NCI-H1694 (cell line): ENCODE measurements at regions not wholly inside any gene's neighbourhood (a gene's known extent, or its start where the extent isn't known, plus 50 kb on each side); places are given as distances from the start of the nearest gene placed in this dataset.

Source experiments
- DNase-seq: peaks from one replicate; lab custom pipeline; 2025; lab: John Stamatoyannopoulos, UW

DNA sequence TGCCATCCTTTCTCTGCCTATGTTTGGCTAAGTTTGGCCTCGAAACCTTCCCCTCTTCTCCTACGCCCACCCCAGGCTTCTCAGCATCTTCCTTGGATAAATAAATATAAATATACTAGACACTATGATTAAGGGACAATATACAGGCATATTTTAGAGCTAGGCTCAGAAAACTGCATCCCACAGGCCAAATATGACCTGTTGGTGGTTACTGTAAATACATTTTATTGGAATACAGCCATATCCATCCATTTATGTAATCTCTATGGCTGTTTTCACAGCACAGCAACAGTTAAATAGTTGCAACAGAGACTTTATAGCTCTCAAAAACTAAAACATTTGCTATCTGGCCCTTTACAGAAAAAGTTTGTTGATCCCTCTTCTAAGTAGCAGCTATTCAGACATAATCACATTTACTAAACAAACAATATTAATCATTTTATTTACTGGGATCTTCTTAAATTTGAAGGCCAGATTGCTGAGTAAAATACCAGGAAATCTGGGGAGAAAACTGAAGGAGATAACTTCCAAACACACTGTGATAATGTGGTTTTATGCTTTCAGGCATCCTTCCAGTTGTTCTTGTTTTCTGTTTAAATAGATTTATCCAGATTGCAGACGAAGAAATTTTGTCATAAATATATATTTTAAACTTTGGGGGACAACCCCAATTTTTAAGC is 269.7 kb upstream of the THRB start:
- peak; percentile 27 for DNase-seq

DNA sequence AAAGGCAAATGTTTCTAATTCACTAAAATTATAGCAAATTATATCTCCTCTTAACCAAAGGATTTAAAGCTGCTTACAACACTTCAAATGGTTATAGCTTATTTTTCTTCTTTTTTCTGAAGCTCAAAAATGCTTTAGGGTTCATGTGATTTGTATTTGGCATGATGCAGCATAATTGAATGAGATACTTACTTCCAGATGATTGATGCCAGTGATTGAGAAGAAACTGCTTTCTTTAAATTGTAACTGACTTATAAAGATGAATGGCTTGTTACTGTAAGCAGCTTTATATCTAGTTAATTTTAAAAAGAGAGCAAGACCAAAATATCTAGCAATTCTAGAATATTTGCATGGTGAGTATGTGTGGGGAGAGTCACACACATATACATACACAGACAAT is 270.7 kb upstream of the THRB start:
- DNase-seq, result no peak

DNA sequence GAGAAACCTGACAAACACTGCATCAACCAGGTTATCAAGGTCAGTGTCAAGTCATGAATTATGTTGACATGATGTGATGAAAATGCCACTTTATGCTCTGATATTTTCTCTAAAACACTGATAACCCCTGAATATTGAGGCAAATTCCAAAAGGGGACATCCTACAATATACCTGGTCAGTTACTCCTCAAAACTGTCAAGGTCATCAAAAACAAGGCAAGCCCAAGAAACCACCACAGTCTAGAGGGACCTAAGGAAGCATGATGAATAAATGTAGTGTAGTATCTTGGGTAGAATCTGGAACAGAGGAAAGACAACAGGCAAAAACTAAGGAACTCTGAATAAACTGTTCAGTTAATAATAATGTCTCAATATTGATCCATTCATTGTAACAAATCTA is 275.3 kb upstream of the THRB start:
- DNase-seq, result no peak

DNA sequence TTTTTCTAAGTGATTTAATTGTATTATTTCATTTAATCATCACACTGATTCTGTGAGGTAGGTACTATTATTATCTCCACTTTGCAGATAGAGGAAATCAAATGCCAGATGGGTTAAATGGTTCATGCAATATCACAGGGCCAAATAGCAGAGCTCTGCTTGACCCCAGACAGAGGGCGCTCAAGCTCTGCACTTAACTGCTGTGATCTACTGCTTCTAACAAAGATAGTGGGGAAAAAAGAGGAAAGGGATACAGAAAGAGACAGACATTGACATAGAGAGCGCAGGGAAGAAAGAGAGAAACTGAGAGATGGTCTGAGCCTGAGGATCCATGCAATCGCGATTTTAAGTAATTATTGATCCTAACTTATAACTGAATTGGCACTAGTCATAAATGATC is 279.1 kb upstream of the THRB start:
- DNase-seq, result no peak

DNA sequence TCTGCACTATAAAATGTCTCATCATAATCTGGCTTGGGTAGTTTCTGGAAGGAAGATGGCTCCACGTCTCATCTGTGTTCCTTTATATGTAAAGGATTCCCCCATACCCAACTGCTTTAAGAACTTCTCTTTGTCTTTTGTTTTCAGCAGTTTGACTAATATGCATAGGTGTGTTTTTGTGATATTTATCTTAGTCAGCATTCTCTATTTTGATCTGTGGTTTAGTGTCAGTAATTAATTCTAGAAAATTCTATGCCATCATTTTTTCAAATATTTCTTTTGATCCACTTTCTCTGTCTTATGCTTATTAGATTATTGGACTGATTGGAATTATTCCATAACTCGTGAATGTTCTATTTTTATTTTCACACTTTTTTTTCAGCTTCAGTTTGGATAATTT is 286.3 kb upstream of the THRB start:
- DNase-seq, result no peak

DNA sequence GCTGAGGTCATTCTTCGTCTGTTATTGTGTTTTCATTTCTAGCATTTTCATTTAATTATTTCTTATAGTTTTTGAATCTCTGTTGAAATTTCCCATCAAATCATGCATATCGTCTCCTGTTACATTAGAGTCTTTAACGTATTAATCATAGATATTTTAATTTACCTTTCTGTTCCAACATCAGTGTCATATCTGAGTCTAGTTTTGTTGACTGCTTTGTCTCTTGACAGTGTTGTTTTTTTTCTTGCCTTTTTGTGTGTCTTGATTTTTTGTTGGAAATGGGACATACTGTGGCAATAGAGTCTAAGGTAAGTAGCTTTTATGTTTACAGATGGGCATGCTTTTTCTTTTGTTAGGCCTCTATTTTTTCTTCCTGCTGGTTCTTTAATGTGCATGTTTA is 286.8 kb upstream of the THRB start:
- no peak for DNase-seq

DNA sequence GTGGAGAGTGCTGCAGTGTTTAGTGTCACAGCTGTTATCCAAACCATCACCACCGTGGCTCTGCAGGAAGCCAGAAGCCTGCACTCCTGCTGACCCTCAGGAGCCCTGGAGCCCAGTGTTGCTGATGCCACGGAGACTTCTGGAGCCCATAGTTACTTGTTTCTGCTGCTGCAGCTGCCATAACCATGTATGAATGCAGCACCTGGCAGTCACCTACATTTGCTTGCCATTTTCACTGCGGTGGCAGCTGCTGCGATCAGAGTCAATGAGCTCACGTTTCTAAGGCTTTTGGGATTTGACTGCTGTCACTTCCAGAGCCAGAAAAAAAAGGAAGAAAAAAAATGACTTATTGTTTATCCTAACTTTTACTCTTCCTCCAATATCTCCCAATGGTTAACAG is 299.2 kb upstream of the THRB start:
- no peak for DNase-seq

DNA sequence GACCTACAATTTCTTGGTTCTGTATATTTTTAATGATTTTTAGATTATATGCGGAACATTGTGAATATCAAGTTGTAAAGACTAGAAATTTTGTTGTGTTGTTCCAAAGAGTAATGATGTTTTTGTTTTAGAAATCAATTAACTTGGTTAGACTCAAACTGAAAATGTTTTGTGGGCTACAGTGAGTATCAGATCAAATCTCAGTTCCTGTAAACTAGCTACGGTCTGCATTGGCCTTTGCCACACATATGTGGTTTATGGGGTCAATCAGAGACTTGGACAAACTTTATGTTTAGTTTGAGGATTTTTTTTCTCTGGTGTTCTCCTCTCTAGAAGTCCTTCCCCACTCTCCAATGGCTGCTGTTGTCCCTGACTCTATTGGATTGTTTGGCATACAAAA is 308.0 kb upstream of the THRB start:
- no peak for DNase-seq

DNA sequence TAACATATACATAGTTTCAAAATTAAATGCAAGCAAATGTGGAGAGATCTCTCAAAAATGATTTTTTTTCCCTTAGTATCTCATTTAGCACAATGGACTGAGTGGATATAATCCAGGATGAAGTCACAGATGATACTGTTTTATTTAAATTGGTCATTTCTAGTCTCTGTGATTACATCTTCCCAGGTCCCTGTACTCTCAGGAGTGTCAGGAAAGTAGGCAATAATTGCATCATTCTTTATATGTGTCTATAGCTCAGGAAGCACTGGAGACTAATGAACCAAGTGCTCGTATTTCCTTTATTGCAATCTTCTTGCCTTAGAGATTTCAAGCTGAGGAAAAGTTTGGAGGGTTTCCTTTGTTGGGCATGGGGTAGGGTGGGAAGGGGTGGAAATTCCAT is 309.4 kb upstream of the THRB start:
- no peak for DNase-seq

DNA sequence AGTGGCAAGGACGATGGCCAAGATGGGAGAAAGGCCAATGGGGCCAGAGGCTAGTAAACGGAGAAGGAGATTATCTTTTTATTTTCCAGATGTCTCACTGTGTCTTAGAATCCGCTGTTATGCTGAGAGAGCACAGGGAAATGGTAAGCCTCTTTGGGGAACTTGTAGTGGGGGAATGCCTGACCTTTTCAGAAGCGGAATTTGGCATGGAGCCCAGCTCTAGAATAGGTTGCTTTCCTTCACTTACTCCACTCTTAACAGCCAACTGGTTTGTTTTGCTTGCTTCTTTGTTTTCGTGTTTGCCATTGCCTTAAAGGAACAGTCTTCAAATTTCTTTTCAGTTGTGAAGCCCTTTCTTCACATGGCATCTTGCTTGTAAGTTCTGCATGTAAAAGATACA is 316.2 kb upstream of the THRB start:
- DNase-seq, result no peak

DNA sequence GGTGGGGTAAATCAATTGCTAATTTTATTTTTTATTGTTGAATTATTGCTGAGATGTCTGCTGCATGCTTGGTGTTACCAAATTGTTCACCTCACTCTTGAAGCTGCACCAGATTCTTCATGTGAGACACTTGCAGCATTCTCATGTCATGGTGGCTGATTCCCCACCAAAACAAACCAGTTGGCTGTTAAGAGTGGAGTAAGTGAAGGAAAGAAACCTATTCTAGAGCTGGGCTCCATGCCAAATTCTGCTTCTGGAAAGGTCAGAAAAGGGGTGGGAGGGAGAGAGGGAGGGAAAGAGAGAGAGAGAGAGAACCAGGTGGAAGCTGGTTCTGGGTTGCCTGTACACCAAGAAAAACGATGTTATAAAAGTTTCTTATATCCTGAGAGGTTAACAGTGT is 317.5 kb upstream of the THRB start:
- no peak for DNase-seq

DNA sequence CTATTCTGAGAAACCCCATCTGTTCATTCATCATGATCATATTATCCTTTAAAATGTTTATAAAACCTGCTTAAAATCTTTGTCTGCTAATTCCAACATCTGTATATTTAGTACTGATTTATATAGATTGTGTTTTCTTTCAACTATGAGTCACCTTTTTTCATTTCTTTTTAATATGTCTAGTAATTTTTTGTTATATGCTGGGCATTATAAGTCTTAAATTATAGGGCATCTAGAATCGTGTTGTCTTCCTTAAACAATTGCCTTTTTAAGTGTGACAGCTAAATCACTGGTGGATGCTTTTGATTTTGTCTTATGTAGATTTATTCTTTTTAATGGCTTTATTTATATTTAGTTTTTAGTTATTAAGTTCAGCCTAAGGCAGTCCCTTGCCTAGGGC is 323.4 kb upstream of the THRB start:
- DNase-seq, result no peak

DNA sequence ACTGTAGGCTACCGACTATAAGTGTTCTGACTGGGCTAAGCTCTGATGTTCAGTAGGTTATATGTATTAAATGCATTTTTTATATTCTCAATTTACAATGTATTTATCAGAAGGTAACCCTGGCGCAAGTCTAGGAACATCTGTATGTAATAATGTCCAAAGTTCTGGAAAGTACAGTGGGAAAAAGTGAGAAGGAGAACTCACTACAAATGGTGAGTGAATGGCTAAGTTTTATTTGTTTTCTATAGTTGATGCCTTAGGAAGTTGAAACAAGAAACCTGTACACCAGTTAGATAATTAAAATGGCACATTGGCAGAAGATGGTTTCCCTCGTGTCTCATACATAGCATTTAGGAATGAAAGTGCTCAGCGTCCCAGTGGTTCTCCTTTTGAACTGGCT is 333.4 kb upstream of the THRB start:
- DNase-seq, result no peak

DNA sequence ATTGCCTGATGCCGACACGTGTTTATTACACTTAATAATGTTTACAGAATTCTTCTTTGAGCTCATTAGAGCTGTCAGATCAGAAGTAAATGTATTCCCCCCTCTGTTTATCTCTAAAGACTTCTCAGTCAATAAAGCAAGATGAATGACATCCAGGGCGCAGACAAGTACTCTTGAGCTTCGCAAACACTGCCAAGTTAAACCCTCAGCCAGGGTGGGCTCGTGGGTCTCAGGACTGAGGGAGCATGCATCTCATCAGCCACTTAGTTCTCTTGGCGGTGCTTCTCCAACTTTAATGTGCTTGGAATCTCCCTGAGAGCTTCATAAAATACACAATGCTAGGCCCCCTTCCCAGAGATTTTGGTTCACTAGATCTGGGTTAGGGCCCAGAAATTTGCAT is 333.9 kb upstream of the THRB start:
- no peak for DNase-seq

DNA sequence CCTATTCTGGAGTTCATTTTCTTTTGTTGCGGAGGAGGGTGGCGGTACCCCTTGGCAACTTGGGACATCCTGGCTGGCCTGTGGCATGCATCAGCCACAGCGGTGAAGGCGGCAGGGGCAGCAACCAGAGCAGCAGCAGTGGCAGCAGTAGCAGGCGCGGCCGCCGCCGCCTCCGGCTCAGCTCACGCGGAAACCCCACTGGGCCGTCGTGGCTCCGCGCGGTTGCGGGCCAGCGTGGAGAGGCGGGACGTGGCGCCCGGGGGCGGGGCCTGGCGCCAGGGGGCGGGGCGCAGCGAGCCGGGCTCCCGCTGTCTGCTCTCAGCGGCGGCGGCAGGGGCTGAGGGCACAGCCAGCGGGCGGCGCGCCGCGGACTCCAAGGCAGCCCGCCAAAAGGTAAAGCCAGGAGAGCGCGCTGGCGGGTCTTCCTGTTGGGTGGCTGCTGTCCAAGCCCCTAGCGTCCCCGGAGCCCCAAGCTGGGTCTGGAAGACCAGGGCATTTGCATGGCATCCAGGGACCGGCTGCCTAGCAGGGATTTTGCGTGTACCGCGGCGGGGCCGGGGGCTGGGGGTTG is 334.4 kb upstream of the THRB start:
- peak; percentile 2 for DNase-seq

DNA sequence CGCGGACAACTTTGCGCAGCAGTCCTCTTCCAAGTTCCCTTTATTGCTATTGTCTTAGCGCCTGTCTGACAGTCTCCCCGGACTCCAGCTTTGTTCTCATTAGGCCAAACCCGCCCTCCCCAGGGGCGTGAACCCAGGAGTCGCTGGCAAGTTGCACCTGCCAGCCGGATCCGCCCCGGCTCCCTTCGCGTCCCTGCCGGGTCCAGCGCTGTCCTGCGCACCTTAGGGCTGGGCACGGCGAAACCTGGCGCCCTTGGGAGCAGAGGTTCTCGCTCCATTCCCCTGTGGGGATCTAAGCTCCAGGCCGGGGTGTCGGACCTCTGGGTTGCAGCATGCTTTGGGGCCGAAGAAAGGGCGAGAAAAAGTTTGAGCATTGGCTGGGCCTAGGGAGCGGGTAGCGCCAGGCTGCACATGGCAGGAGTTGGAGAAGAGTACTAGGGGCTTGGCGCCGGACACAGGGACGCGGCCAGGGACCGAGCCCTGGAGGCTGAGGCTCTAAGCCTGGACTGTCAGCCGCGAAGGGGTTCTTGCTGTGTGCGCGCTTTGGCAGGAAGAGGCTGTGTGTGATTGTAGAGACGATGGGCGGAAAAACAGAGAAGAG is 335.1 kb upstream of the THRB start:
- no peak for DNase-seq

DNA sequence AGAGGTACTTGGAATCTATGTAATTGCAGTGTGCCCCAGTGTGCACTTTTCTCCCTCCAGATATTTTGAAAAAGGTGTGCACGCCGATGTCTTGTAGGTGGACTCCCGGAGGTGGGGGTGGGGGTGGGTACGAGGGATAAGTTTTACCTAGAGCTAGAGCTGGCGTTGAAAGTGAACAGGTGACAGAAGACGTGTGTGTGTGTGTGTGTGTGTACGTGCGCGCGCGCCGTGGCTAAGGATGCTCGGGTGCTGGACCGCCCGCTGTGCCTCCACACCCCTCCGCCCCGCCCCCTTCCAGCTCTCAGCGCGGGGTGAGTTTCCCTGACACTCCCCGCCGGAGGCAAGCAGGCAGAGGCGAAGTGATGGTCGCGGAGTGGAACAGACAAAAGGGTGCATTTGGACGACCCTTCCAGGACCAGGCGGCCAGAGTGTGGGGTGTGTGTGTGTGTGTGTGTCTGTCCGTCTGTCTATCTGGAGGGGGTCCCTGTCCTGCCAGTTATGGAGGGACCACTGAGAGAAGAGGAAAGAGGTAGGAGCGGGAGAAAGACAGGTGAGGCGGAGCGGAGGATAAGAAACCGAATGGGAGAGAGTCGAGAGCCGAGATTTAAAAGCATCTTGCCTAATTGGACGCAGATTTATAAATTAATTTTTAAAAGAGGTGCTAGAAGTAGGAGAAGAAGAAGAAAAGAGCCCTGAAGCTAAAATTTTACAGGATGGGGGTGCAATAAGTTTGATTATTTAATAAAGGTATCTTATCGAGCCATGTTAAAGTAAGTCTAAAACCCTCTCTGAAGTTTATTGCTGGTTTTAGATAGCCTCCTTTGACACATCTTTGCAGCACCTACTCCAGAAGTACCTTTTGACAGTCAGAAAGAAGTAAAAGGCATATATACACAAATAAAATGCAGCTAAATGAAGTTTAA is 335.8 kb upstream of the THRB start:
- DNase-seq, result no peak

DNA sequence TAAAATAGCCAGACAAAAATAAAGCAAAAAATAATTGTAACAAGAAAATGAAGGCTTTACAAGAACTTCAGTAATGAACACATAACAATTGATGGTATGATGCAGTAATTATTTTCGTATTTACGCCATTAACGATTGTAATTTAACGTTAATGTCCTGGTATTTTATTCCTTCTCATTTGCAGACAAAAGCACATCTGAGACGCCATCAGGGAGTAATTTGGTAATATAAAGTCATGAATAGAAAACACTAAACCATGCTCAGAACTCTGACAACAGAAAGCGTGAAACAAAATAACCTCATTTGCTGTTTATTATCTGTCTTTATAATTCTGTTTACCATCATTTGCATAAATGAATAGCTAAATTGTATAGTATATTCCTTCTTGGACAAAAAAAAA is 336.6 kb upstream of the THRB start:
- no peak for DNase-seq

DNA sequence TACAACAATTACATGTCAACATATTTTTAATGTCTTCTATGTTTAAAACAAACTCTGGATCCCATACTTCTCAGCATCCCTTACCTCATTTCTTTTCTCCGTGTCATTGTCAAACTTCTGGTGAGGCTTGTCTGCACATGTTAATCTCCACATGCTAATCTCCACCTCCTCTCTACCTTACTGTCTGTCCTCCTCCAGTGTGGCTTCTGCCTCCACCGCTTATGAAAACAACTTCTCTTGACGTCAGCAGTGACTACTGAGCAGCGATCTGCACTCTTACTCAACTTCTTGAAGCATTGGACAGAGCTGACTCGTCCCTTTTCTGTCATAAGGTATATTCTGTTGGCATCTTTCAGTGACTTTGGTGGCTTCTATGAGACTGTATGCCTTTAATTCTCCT is 338.2 kb upstream of the THRB start:
- no peak for DNase-seq

DNA sequence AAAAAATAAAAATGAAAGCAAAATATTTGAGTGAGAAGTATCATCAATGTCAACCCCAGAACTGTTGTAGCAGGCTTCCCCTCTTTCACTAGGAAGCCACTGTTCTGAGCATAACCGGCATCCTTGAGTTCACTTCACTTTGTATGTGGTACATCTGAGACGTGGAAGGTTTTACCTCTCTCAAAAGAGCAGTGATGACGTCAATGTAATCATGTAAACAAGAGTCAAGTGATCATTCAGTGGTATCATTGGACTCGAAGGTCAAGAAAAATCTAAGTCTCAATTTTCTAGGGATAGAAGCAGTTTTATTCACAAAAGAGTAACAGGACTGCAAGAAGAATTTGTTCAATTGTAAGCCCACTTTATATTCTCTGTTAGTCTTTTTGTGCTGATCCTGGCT is 339.8 kb upstream of the THRB start:
- DNase-seq, result no peak

DNA sequence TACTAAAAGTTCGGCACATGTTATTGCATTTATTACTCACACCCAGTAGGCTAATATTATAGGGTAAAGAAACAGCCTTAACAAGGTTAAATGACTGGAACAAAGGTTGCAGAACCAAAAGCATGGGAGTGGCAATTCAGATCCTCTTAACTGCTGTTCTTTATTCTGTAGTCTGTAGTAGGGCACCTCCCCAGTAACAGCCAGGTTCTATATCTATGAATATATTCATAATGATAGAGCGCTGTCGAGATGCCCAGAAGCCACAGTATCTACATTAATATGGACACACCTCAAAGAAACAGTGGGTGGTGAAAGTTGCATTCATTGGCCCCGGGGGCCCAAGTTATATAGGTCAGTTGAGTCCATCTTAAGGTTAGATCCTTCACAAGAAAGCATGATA is 340.9 kb upstream of the THRB start:
- DNase-seq, result no peak

DNA sequence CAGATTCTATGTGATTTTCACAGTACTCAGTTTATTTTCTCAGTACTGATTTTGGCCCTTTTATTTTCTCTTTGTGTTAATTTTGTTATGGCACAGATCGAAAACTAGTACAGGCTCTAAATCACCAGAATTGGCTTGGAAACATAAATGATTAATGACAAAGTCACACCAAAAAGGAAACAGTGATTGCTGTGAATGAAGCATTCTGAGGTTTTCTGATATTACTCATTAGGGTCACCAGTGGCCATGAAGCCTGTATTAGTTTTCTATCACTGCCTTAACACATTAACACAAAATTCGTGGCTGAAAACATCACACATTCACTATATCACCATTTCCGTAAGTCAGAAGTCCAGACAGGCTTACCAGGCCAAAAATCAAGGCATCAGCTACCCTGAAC is 343.0 kb upstream of the THRB start:
- DNase-seq, result no peak

DNA sequence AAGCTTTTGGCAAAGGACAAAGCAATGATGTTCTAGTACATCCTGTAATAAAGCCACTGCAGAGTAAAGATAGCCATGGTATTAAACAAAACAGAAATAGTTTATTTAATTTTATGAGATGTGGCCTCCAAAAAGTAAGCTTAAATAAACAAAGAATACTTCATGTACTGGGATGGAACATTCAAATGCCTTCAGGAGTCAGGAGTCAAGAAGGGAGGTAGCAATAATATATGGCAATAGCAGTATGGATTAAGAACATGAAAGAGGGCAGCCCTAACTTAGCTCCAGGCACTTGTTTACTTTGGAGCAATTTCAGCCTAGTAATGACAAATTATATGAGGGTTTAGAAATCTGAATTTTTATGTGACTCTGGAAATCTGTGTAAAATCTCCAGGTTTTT is 343.9 kb upstream of the THRB start:
- DNase-seq, result no peak
